Vagina (tissue), 2 donors: ENCODE measurements at regions not wholly inside any gene's neighbourhood (a gene's known extent, or its start where the extent isn't known, plus 50 kb on each side); places are given as distances from the start of the nearest gene placed in this dataset.

Experiments used
- DNase-seq, 2 donors: peaks; one replicate each; pipeline ENCODE4 v3.0.0-alpha.2; 2017; ENCODE audit errors: extremely low spot score in 2 of 2
- H3K27ac ChIP-seq: fragments of 200-600 bp; sonication (generic); one replicate; pipeline ENCODE4 v1.5.1; 2019
- H3K27me3 ChIP-seq: fragments of 200-600 bp; sonication (generic); one replicate; pipeline ENCODE4 v1.5.1; 2019
- H3K36me3 ChIP-seq, 2 donors: fragments of 200-600 bp; sonication (generic); one replicate each; pipeline ENCODE4 v1.5.1; 2017 to 2019
- H3K4me1 ChIP-seq: fragments of 200-600 bp; sonication (generic); one replicate; pipeline ENCODE4 v1.5.1; 2019
- H3K4me3 ChIP-seq, 2 donors: fragments of 200-600 bp; sonication (generic); 1 replicate in 1 of 2; 2 replicates in 1 of 2; pipeline ENCODE4 v1.5.1; 2016 to 2019
- H3K9me3 ChIP-seq: fragments of 200-600 bp; sonication (generic); one replicate; pipeline ENCODE4 v1.5.1; 2019
- POLR2A ChIP-seq, 2 donors: fragments of 450-650 bp; IDR thresholded peaks; one replicate each; pipeline ENCODE4 v1.6.1; 2017; ENCODE audit warnings: antibody characterized with exemption in 2 of 2, mild to moderate bottlenecking in 2 of 2, moderate library complexity in 2 of 2
- POLR2AphosphoS5 ChIP-seq, 2 donors: sonication (generic); formaldehyde crosslinking; IDR thresholded peaks; one replicate each; pipeline ENCODE4 v1.9.0; 2017; ENCODE audit warnings: antibody characterized with exemption in 2 of 2, mild to moderate bottlenecking in 2 of 2, low read depth in 1 of 2; ENCODE audit not compliant: insufficient read depth in 1 of 2
- intact Hi-C: fragments of 100-400 bp; cut with DNase I; formaldehyde crosslinking; loops from one replicate; pipeline ENCODE4 v1.15.1; 2023
- TF ChIP-seq, protein P1 (sequence below), 3 experiments: fragments of 450-650 bp in 2 of 3; fragments of 200-600 bp in 1 of 3; sonication (generic) in 1 of 3; IDR thresholded peaks; one replicate each; pipeline ENCODE4 v1.5.1; 2017 to 2019; ENCODE audit warnings: antibody characterized with exemption in 3 of 3, mild to moderate bottlenecking in 2 of 3, moderate library complexity in 2 of 3

DNA sequence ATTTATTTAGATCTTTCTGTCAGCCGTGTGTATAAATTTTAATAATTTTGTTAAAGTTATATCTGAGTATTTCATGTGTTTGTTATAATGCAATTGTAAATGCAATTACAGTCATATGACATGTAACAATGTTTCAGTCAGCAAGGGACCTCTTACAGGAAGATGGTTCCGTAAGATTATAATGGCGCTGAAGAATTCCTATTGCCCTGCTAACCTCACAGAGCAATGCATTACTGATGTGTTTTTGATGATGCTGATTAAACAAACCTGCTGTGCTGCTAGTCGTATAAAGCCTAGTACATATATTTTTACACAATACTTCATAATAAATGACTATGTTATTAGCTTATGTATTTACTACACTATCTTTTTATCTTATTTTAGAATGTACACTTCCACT, 1166.4 kb downstream of the CDH12 start:
- DNase-seq: no peak
- TF ChIP-seq POLR2A (IDR thresholded peaks at IDR 0.05): no peak
- TF ChIP-seq, protein P1, sequence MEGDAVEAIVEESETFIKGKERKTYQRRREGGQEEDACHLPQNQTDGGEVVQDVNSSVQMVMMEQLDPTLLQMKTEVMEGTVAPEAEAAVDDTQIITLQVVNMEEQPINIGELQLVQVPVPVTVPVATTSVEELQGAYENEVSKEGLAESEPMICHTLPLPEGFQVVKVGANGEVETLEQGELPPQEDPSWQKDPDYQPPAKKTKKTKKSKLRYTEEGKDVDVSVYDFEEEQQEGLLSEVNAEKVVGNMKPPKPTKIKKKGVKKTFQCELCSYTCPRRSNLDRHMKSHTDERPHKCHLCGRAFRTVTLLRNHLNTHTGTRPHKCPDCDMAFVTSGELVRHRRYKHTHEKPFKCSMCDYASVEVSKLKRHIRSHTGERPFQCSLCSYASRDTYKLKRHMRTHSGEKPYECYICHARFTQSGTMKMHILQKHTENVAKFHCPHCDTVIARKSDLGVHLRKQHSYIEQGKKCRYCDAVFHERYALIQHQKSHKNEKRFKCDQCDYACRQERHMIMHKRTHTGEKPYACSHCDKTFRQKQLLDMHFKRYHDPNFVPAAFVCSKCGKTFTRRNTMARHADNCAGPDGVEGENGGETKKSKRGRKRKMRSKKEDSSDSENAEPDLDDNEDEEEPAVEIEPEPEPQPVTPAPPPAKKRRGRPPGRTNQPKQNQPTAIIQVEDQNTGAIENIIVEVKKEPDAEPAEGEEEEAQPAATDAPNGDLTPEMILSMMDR (IDR thresholded peaks at IDR 0.05): no peak
- TF ChIP-seq POLR2AphosphoS5 (IDR thresholded peaks at IDR 0.05; ENCODE audit: insufficient read depth in 1 of 2, low read depth in 1 of 2): no peak
- intact Hi-C loops: no loop called here

DNA sequence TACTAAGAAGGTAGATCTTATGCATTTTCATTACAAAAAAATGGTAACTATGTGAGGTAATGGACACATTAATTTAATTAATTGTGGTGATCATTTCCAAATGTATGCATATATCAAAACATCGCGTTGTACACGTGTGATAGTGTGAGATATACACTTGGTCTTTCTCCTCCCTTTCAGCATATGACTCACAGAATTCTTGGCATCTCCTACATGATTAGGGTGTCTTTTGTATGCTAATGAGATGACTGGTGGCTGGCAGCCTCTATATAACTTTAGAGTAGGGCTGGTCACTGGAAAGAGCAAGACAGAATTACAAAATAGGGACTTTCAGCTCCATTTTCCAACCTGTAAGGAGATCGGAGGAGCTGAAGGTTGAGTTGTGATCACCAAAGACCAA, 1167.6 kb downstream of the CDH12 start:
- H3K4me1 ChIP-seq: no peaks in the 10 kb centered on the region
- no peak for TF ChIP-seq POLR2A (IDR thresholded peaks at IDR 0.05)
- TF ChIP-seq, protein P1 (IDR thresholded peaks at IDR 0.05): no peak
- TF ChIP-seq POLR2AphosphoS5 (IDR thresholded peaks at IDR 0.05; ENCODE audit: insufficient read depth in 1 of 2, low read depth in 1 of 2): no peak
- no peak overlapping the region for H3K27ac ChIP-seq
- no peak overlapping the region for H3K4me3 ChIP-seq
- no peaks in the 10 kb centered on the region for H3K27me3 ChIP-seq
- H3K9me3 ChIP-seq: no peaks in the 10 kb centered on the region
- no peaks in the 10 kb centered on the region for H3K36me3 ChIP-seq
- DNase-seq: no peak
- intact Hi-C loops: no loop called here

More for the DNA sequence above, 1166.4 kb downstream of the CDH12 start:
- Histone ChIP-seq H3K27me3 (no peaks in the 10 kb centered on the region), H3K4me3 (no peak overlapping the region), H3K27ac (no peak overlapping the region), H3K36me3 (no peaks in the 10 kb centered on the region), H3K9me3 (no peaks in the 10 kb centered on the region), H3K4me1 (no peaks in the 10 kb centered on the region)

DNA sequence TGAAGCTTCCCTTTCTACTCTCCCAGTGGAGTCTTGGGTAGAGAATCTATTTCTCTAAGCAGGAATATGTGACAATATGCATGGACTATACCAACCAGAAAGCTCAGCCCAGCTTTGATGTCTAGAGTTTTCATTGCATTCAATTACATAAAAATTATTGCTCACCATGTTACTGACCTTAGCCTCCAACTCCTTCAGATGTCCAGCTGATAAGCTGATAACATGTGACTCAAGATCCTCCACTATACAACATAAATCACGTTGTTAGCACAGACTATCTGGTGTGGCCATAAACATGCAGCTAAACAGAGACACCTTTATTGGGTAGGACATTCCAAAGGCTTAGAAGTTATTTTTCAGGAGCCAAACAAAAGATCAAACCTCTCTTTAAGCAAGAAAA, 1168.2 kb downstream of the CDH12 start:
- Histone ChIP-seq H3K36me3 (no peaks in the 10 kb centered on the region), H3K27ac (no peak overlapping the region), H3K4me3 (no peak overlapping the region), H3K4me1 (no peaks in the 10 kb centered on the region), H3K9me3 (no peaks in the 10 kb centered on the region), H3K27me3 (no peaks in the 10 kb centered on the region)
- intact Hi-C loops: no loop called here
- DNase-seq: no peak
- TF ChIP-seq, protein P1 (IDR thresholded peaks at IDR 0.05): no peak
- TF ChIP-seq POLR2A (IDR thresholded peaks at IDR 0.05) (no peak), POLR2AphosphoS5 (IDR thresholded peaks at IDR 0.05; ENCODE audit: insufficient read depth in 1 of 2, low read depth in 1 of 2) (no peak)

DNA sequence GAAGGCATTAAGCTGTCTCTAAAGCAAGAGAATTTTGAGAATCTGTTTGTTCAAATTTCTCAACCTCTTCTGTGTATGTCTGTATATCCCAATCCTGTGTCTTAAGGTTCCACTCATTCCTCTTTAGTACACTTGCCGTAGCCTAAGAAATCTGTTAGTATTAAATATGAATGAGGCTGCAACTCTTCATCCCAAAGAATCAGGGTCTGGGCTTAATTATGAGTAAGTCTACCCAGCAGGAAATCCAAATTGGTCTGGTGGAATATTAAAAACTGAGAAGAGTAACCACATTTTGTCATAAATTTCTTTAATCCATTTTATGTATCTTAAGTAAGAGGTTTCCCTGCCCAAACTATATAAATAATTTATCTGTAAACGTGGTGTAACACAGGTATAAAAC, 1171.2 kb downstream of the CDH12 start:
- Histone ChIP-seq H3K4me1 (no peaks in the 10 kb centered on the region), H3K27me3 (no peaks in the 10 kb centered on the region), H3K27ac (no peak overlapping the region), H3K36me3 (no peaks in the 10 kb centered on the region), H3K9me3 (no peaks in the 10 kb centered on the region), H3K4me3 (no peak overlapping the region)
- no peak for DNase-seq
- intact Hi-C loops: no loop called here
- TF ChIP-seq POLR2A (IDR thresholded peaks at IDR 0.05) (no peak), POLR2AphosphoS5 (IDR thresholded peaks at IDR 0.05; ENCODE audit: insufficient read depth in 1 of 2, low read depth in 1 of 2) (no peak)
- TF ChIP-seq, protein P1 (IDR thresholded peaks at IDR 0.05): no peak

DNA sequence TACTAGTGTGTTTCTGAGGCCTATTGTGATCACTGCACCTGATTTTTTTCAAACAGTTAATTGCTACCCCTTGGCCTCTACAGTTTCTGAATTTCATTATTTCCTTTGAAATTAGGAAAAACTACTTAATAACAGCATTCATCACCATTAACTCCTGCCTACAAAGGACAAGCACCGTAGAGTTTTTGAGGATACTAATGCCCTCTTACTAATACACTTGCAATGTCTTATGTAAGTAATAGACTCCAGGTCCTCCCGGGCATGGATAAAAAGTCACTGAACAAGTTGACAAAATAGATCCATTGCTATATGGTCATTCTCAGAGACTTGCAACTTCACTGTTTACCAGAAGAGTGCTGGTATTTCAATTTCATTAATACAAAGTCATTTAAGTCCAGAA, 1172.5 kb downstream of the CDH12 start:
- no peak overlapping the region for H3K4me3 ChIP-seq
- no peak overlapping the region for H3K27ac ChIP-seq
- intact Hi-C loops: no loop called here
- no peaks in the 10 kb centered on the region for H3K9me3 ChIP-seq
- H3K27me3 ChIP-seq: no peaks in the 10 kb centered on the region
- no peaks in the 10 kb centered on the region for H3K36me3 ChIP-seq
- TF ChIP-seq, protein P1 (IDR thresholded peaks at IDR 0.05): no peak
- TF ChIP-seq POLR2A (IDR thresholded peaks at IDR 0.05) (no peak), POLR2AphosphoS5 (IDR thresholded peaks at IDR 0.05; ENCODE audit: insufficient read depth in 1 of 2, low read depth in 1 of 2) (no peak)
- no peak for DNase-seq
- no peaks in the 10 kb centered on the region for H3K4me1 ChIP-seq
